ENCODE measurements at regions not wholly inside any gene's neighbourhood (a gene's known extent, or its start where the extent isn't known, plus 50 kb on each side); places are given as distances from the start of the nearest gene placed in this dataset.

- no peaks in the 10 kb centered on the region for H3K79me2 ChIP-seq (replicated peaks; ENCODE audit: insufficient read depth, low read length)
- TF ChIP-seq EZH2 (IDR thresholded peaks at IDR 0.05; ENCODE audit: borderline replicate concordance, insufficient read depth, low read length, poor library complexity, severe bottlenecking) (no peak), REST (IDR thresholded peaks at IDR 0.05; ENCODE audit: borderline replicate concordance) (no peak), CTCF (IDR thresholded peaks at IDR 0.05; ENCODE audit: poor library complexity, severe bottlenecking) (no peak), EP300 (conservative IDR thresholded peaks at IDR 0.05; ENCODE audit: poor library complexity, severe bottlenecking) (no peak), POLR2AphosphoS5 (IDR thresholded peaks at IDR 0.05) (no peak)
- H3K9ac ChIP-seq (ENCODE audit: low read length), result no peak overlapping the region
- no peaks in the 10 kb centered on the region for H3K9me2 ChIP-seq (ENCODE audit: insufficient read depth, low read length)
- H3K27ac ChIP-seq (ENCODE audit: low read length), result no peak overlapping the region
- H4K20me1 ChIP-seq (ENCODE audit: insufficient read depth), result no peaks in the 10 kb centered on the region
- no peaks in the 10 kb centered on the region for H3K9me3 ChIP-seq (ENCODE audit: low read length)
- no peaks in the 10 kb centered on the region for H3F3A ChIP-seq (ENCODE audit: insufficient read depth, low read length, poor library complexity, severe bottlenecking)
- H2AFZ ChIP-seq (ENCODE audit: low read depth, low read length), result no peak overlapping the region
- H3K27me3 ChIP-seq (ENCODE audit: insufficient read depth, low read depth, low read length), result no peaks in the 10 kb centered on the region
- no peaks in the 10 kb centered on the region for H3K36me3 ChIP-seq (ENCODE audit: insufficient read depth, low read length)
- no peak overlapping the region for H3K4me3 ChIP-seq (ENCODE audit: low read length)
- no peak overlapping the region for H3K4me2 ChIP-seq (ENCODE audit: low read length)
These were observed 794.3 kb downstream of the LIG4 start for GRCh38 chr13:107421028-107421427.

GRCh38 chr13:107413005-107413404 lies 802.3 kb downstream of the LIG4 start:
- no peak for TF ChIP-seq POLR2AphosphoS5 (IDR thresholded peaks at IDR 0.05)
- TF ChIP-seq EP300 (conservative IDR thresholded peaks at IDR 0.05; ENCODE audit: poor library complexity, severe bottlenecking), result no peak
- no peak for TF ChIP-seq CTCF (IDR thresholded peaks at IDR 0.05; ENCODE audit: poor library complexity, severe bottlenecking)
- TF ChIP-seq SMC3 (conservative IDR thresholded peaks at IDR 0.05; ENCODE audit: poor library complexity), result no peak
- TF ChIP-seq REST (IDR thresholded peaks at IDR 0.05; ENCODE audit: borderline replicate concordance), result no peak
- TF ChIP-seq TAF1 (IDR thresholded peaks at IDR 0.05; ENCODE audit: low read depth), result no peak
- no peak for TF ChIP-seq RAD21 (conservative IDR thresholded peaks at IDR 0.05)
- no peak for TF ChIP-seq MXI1 (conservative IDR thresholded peaks at IDR 0.05; ENCODE audit: poor library complexity, severe bottlenecking)
- TF ChIP-seq EZH2 (IDR thresholded peaks at IDR 0.05; ENCODE audit: borderline replicate concordance, insufficient read depth, low read length, poor library complexity, severe bottlenecking), result no peak
- Histone ChIP-seq H3K9ac (ENCODE audit: low read length) (no peak overlapping the region), H3K4me2 (ENCODE audit: low read length) (no peak overlapping the region)

More at GRCh38 chr13:107413005-107413404, 802.3 kb downstream of the LIG4 start:
- H4K20me1 ChIP-seq (ENCODE audit: insufficient read depth), result no peaks in the 10 kb centered on the region
- no peaks in the 10 kb centered on the region for H3K9me2 ChIP-seq (ENCODE audit: insufficient read depth, low read length)
- H3K4me3 ChIP-seq (ENCODE audit: low read length), result no peak overlapping the region
- no peaks in the 10 kb centered on the region for H3K9me3 ChIP-seq (ENCODE audit: low read length)
- no peak overlapping the region for H2AFZ ChIP-seq (ENCODE audit: low read depth, low read length)
- no peaks in the 10 kb centered on the region for H3F3A ChIP-seq (ENCODE audit: insufficient read depth, low read length, poor library complexity, severe bottlenecking)
- no peaks in the 10 kb centered on the region for H3K36me3 ChIP-seq (ENCODE audit: insufficient read depth, low read length)
- no peak overlapping the region for H3K27ac ChIP-seq (ENCODE audit: low read length)
- no peaks in the 10 kb centered on the region for H3K79me2 ChIP-seq (replicated peaks; ENCODE audit: insufficient read depth, low read length)
- H3K27me3 ChIP-seq (ENCODE audit: insufficient read depth, low read depth, low read length), result no peaks in the 10 kb centered on the region

Data from neural cell (in vitro differentiated cells).